ENCODE measurements at regions not wholly inside any gene's neighbourhood (a gene's known extent, or its start where the extent isn't known, plus 50 kb on each side); places are given as distances from the start of the nearest gene placed in this dataset.
"Not testable (repeated sequence)": the region's sequence is repeated elsewhere in the genome, so short reads cannot be mapped to it uniquely, and the experiment has no call there.

GRCh38 chr4:20046931-20047677, 204.6 kb upstream of the SLIT2 start:
- no peak for DNase-seq (ENCODE audit: low spot score)

- no peak for DNase-seq (ENCODE audit: low spot score)
Measured at GRCh38 chr4:20046179-20046578, 205.5 kb upstream of the SLIT2 start.

GRCh38 chr4:20044966-20045365, 206.7 kb upstream of the SLIT2 start:
- DNase-seq (ENCODE audit: low spot score), result no peak

GRCh38 chr4:20044502-20044911, 207.2 kb upstream of the SLIT2 start:
- no peak for DNase-seq (ENCODE audit: low spot score)

- DNase-seq (ENCODE audit: low spot score), result no peak
Measured at GRCh38 chr4:20043991-20044390, 207.7 kb upstream of the SLIT2 start.

- no peak for DNase-seq (ENCODE audit: low spot score)
Measured at GRCh38 chr4:20042769-20043168, 208.9 kb upstream of the SLIT2 start.

GRCh38 chr4:20041839-20042407, 209.8 kb upstream of the SLIT2 start:
- no peak for DNase-seq (ENCODE audit: low spot score)

- DNase-seq (ENCODE audit: low spot score), result no peak
Measured at GRCh38 chr4:20037745-20038144, 214.0 kb upstream of the SLIT2 start.

GRCh38 chr4:20030108-20030507, 221.6 kb upstream of the SLIT2 start:
- no peak for DNase-seq (ENCODE audit: low spot score)

GRCh38 chr4:20028645-20029044, 223.1 kb upstream of the SLIT2 start:
- no peak for DNase-seq (ENCODE audit: low spot score)

GRCh38 chr4:20026456-20026855, 225.2 kb upstream of the SLIT2 start:
- DNase-seq (ENCODE audit: low spot score), result no peak

- no peak for DNase-seq (ENCODE audit: low spot score)
Measured at GRCh38 chr4:20022471-20022870, 229.2 kb upstream of the SLIT2 start.

GRCh38 chr4:20020056-20020455, 231.6 kb upstream of the SLIT2 start:
- no peak for DNase-seq (ENCODE audit: low spot score)

GRCh38 chr4:20019310-20020015, 232.2 kb upstream of the SLIT2 start:
- no peak for DNase-seq (ENCODE audit: low spot score)

- DNase-seq (ENCODE audit: low spot score), result no peak
Measured at GRCh38 chr4:20017777-20018115, 234.0 kb upstream of the SLIT2 start.

GRCh38 chr4:20017070-20017776, 234.5 kb upstream of the SLIT2 start:
- no peak for DNase-seq (ENCODE audit: low spot score)

GRCh38 chr4:20015636-20016224, 236.0 kb upstream of the SLIT2 start:
- DNase-seq (ENCODE audit: low spot score), result no peak

- DNase-seq (ENCODE audit: low spot score), result not testable (repeated sequence)
Measured at GRCh38 chr4:20003836-20004558, 247.7 kb upstream of the SLIT2 start.

GRCh38 chr4:19999775-20000414, 251.8 kb upstream of the SLIT2 start:
- DNase-seq (ENCODE audit: low spot score), result no peak

GRCh38 chr4:19999276-19999675, 252.4 kb upstream of the SLIT2 start:
- DNase-seq (ENCODE audit: low spot score), result no peak

GRCh38 chr4:19993242-19993641, 258.5 kb upstream of the SLIT2 start:
- DNase-seq (ENCODE audit: low spot score), result no peak
